GM23338 (cell line): ENCODE measurements at regions not wholly inside any gene's neighbourhood (a gene's known extent, or its start where the extent isn't known, plus 50 kb on each side); places are given as distances from the start of the nearest gene placed in this dataset.

Experiments
- ATAC-seq: fragments of 200-7000 bp; cut with Tn5 transposase; 3 replicates; pipeline ENCODE4 v1.9.1; 2020
- DNase-seq: peaks from one replicate; pipeline ENCODE4 v3.0.0-alpha.2; 2015; ENCODE audit warnings: low spot score
- H2AFZ ChIP-seq: fragments of 200-600 bp; sonication (generic); 2 replicates; pipeline ENCODE4 v1.8.0; 2016; ENCODE audit warnings: antibody characterized with exemption, mild to moderate bottlenecking, moderate library complexity
- H3F3A ChIP-seq: fragments of 200-600 bp; sonication (generic); replicated peaks from 2 replicates; pipeline ENCODE4 v1.8.0; 2017; ENCODE audit warnings: antibody characterized with exemption, mixed run types, low read depth
- H3K27ac ChIP-seq: fragments of 200-600 bp; sonication (generic); 2 replicates; pipeline ENCODE4 v1.6.1; 2016; ENCODE audit warnings: low read depth
- H3K27me3 ChIP-seq: fragments of 200-600 bp; sonication (generic); 2 replicates; pipeline ENCODE4 v1.8.0; 2016; ENCODE audit warnings: mild to moderate bottlenecking, mixed run types, moderate library complexity; ENCODE audit not compliant: insufficient read depth
- H3K36me3 ChIP-seq: fragments of 200-600 bp; sonication (generic); 2 replicates; pipeline ENCODE4 v1.8.0; 2016; ENCODE audit warnings: mild to moderate bottlenecking; ENCODE audit not compliant: insufficient read depth
- H3K4me1 ChIP-seq: fragments of 200-600 bp; sonication (generic); 2 replicates; pipeline ENCODE4 v1.8.0; 2016; ENCODE audit warnings: mild to moderate bottlenecking, moderate library complexity; ENCODE audit not compliant: insufficient read depth
- H3K4me2 ChIP-seq: fragments of 200-600 bp; sonication (generic); 2 replicates; pipeline ENCODE4 v1.7.1; 2017; ENCODE audit warnings: mixed run types
- H3K4me3 ChIP-seq: fragments of 200-600 bp; sonication (generic); 2 replicates; pipeline ENCODE4 v1.6.1; 2016; ENCODE audit warnings: mixed run types
- H3K79me2 ChIP-seq: fragments of 200-600 bp; sonication (generic); replicated peaks from 2 replicates; pipeline ENCODE4 v1.8.0; 2017; ENCODE audit warnings: mild to moderate bottlenecking; ENCODE audit not compliant: insufficient read depth
- H3K9me2 ChIP-seq: fragments of 200-600 bp; sonication (generic); 2 replicates; pipeline ENCODE4 v1.8.0; 2017; ENCODE audit not compliant: insufficient read depth
- H4K20me1 ChIP-seq: fragments of 200-600 bp; sonication (generic); replicated peaks from 2 replicates; pipeline ENCODE4 v1.8.0; 2017; ENCODE audit warnings: mild to moderate bottlenecking; ENCODE audit not compliant: insufficient read depth
- H3K27ac Mint-ChIP-seq: 2 replicates; pipeline ENCODE4 v1.8.0; 2020; ENCODE audit warnings: inconsistent platforms, mild to moderate bottlenecking, moderate library complexity, mixed read lengths
- H3K27me3 Mint-ChIP-seq: 3 replicates; pipeline ENCODE4 v1.8.0; 2022; ENCODE audit warnings: low read depth, mild to moderate bottlenecking, moderate library complexity, mixed read lengths, inconsistent platforms; ENCODE audit not compliant: insufficient read depth, poor library complexity
- H3K36me3 Mint-ChIP-seq: 3 replicates; pipeline ENCODE4 v1.8.0; 2021; ENCODE audit warnings: low read depth, mild to moderate bottlenecking, inconsistent platforms, moderate library complexity, mixed read lengths
- H3K4me1 Mint-ChIP-seq: 3 replicates; pipeline ENCODE4 v1.8.0; 2020; ENCODE audit warnings: mild to moderate bottlenecking, inconsistent platforms, mixed read lengths
- H3K4me3 Mint-ChIP-seq: 3 replicates; pipeline ENCODE4 v1.8.0; 2021; ENCODE audit warnings: moderate library complexity, mild to moderate bottlenecking, inconsistent platforms, mixed read lengths
- H3K9me3 Mint-ChIP-seq: 3 replicates; pipeline ENCODE4 v1.8.0; 2020; ENCODE audit warnings: moderate library complexity, mild to moderate bottlenecking, inconsistent platforms, mixed read lengths
- CREB1 ChIP-seq: fragments of 250-450 bp; sonication (Bioruptor Pico); IDR thresholded peaks from 2 replicates; pipeline ENCODE4 v1.5.0; 2020; ENCODE audit warnings: low read depth, mild to moderate bottlenecking, moderate library complexity
- CTCF ChIP-seq, 2 experiments: fragments of 200-600 bp in 1 of 2; sonication (generic) in 1 of 2; conservative IDR thresholded peaks; 2 replicates each; pipeline versions ENCODE4 v1.5.1 to v1.6.1; 2016 to 2017; ENCODE audit warnings: antibody characterized with exemption in 2 of 2, low read depth in 2 of 2, mild to moderate bottlenecking in 2 of 2, moderate library complexity in 1 of 2
- EZH2 ChIP-seq: fragments of 200-600 bp; sonication (generic); IDR thresholded peaks from one replicate; pipeline ENCODE4 v1.8.0; 2017; ENCODE audit warnings: antibody characterized with exemption, mild to moderate bottlenecking, low read depth; ENCODE audit not compliant: unreplicated experiment
- JUNB ChIP-seq: IDR thresholded peaks from one replicate; pipeline ENCODE4 v1.6.1; 2016; ENCODE audit warnings: antibody characterized with exemption; ENCODE audit not compliant: unreplicated experiment
- NANOG ChIP-seq: IDR thresholded peaks from 2 replicates; pipeline ENCODE4 v1.6.1; 2016; ENCODE audit warnings: antibody characterized with exemption, borderline replicate concordance
- POLR2AphosphoS5 ChIP-seq: IDR thresholded peaks from 2 replicates; pipeline ENCODE4 v1.6.1; 2016; ENCODE audit warnings: antibody characterized with exemption, low read depth
- ZNF331 ChIP-seq: fragments of 250-450 bp; sonication (Bioruptor Pico); IDR thresholded peaks from 2 replicates; pipeline ENCODE4 v1.5.0; 2020; ENCODE audit warnings: low read depth, mild to moderate bottlenecking, moderate library complexity

GRCh38 chr3:150104564-150104963, 133.9 kb upstream of the PFN2 start:
- Mint-ChIP-seq H3K4me3 (no peak overlapping the region), H3K9me3 (peaks cover 5% of the 10 kb centered on the region; the same call in 2 of the 3 replicates), H3K36me3 (no peaks in the 10 kb centered on the region), H3K27ac (no peak overlapping the region), H3K27me3 (no peaks in the 10 kb centered on the region), H3K4me1 (peaks cover 23% of the 10 kb centered on the region)
- Histone ChIP-seq H3K4me2 (no peak overlapping the region), H3K4me1 (peaks cover 15% of the 10 kb centered on the region), H2AFZ (no peak overlapping the region), H3K79me2 (no peaks in the 10 kb centered on the region), H4K20me1 (no peaks in the 10 kb centered on the region), H3K36me3 (no peaks in the 10 kb centered on the region), H3K9me2 (0 out of 2 replicates have a peak, but pooled peaks cover 3% of the 10 kb centered on the region), H3K27ac (no peak overlapping the region), H3K4me3 (no peak overlapping the region), H3K27me3 (no peaks in the 10 kb centered on the region), H3F3A (no peaks in the 10 kb centered on the region)
- no peak for TF ChIP-seq CTCF (conservative IDR thresholded peaks at IDR 0.05; ENCODE audit: low read depth in 2 of 2)
- TF ChIP-seq JUNB: no peak
- no peak for TF ChIP-seq ZNF331 (CRISPR knock-in tag)
- ATAC-seq (no peak), DNase-seq (no peak)

GRCh38 chr3:150101016-150101415, 130.3 kb upstream of the PFN2 start:
- Histone ChIP-seq H3F3A (no peaks in the 10 kb centered on the region), H3K27ac (no peak overlapping the region), H3K4me1 (peaks cover 19% of the 10 kb centered on the region), H3K36me3 (no peaks in the 10 kb centered on the region), H3K9me2 (peaks cover 9% of the 10 kb centered on the region), H3K4me2 (no peak overlapping the region), H3K79me2 (no peaks in the 10 kb centered on the region), H3K27me3 (no peaks in the 10 kb centered on the region), H3K4me3 (no peak overlapping the region), H4K20me1 (no peaks in the 10 kb centered on the region), H2AFZ (no peak overlapping the region)
- DNase-seq (no peak), ATAC-seq (no peak)
- Mint-ChIP-seq H3K27ac (no peak overlapping the region), H3K4me1 (peaks cover 22% of the 10 kb centered on the region), H3K27me3 (no peaks in the 10 kb centered on the region), H3K9me3 (peaks cover 5% of the 10 kb centered on the region; the same call in 2 of the 3 replicates), H3K36me3 (no peaks in the 10 kb centered on the region), H3K4me3 (no peak overlapping the region)
- no peak for TF ChIP-seq EZH2
- no peak for TF ChIP-seq CREB1 (CRISPR knock-in tag)
- TF ChIP-seq NANOG: no peak
- no peak for TF ChIP-seq POLR2AphosphoS5

GRCh38 chr3:150098621-150099020, 127.9 kb upstream of the PFN2 start:
- peaks cover 10% of the 10 kb centered on the region for H3K9me2 ChIP-seq
- Mint-ChIP-seq H3K36me3 (no peaks in the 10 kb centered on the region), H3K27ac (no peak overlapping the region), H3K4me1 (peaks cover 21% of the 10 kb centered on the region), H3K9me3 (peaks cover 5% of the 10 kb centered on the region; the same call in 2 of the 3 replicates), H3K4me3 (no peak overlapping the region), H3K27me3 (no peaks in the 10 kb centered on the region)
- TF ChIP-seq EZH2: no peak
- no peak for TF ChIP-seq CTCF (conservative IDR thresholded peaks at IDR 0.05; ENCODE audit: low read depth in 2 of 2)
- H3F3A ChIP-seq: no peaks in the 10 kb centered on the region
- H3K79me2 ChIP-seq: no peaks in the 10 kb centered on the region
- no peak for ATAC-seq
- H3K4me3 ChIP-seq: no peak overlapping the region
- DNase-seq: no peak
- no peaks in the 10 kb centered on the region for H4K20me1 ChIP-seq
- peaks cover 16% of the 10 kb centered on the region for H3K4me1 ChIP-seq
- H3K4me2 ChIP-seq: no peak overlapping the region
- H3K27ac ChIP-seq: no peak overlapping the region
- H3K36me3 ChIP-seq: no peaks in the 10 kb centered on the region
- no peaks in the 10 kb centered on the region for H3K27me3 ChIP-seq
- H2AFZ ChIP-seq: no peak overlapping the region
